GM23338 (cell line): ENCODE measurements at regions not wholly inside any gene's neighbourhood (a gene's known extent, or its start where the extent isn't known, plus 50 kb on each side); places are given as distances from the start of the nearest gene placed in this dataset.

Source experiments
- ATAC-seq: fragments of 200-7000 bp; cut with Tn5 transposase; 3 replicates; pipeline ENCODE4 v1.9.1; 2020
- DNase-seq: peaks from one replicate; pipeline ENCODE4 v3.0.0-alpha.2; 2015; ENCODE audit warnings: low spot score
- H2AFZ ChIP-seq: fragments of 200-600 bp; sonication (generic); 2 replicates; pipeline ENCODE4 v1.8.0; 2016; ENCODE audit warnings: antibody characterized with exemption, mild to moderate bottlenecking, moderate library complexity
- H3F3A ChIP-seq: fragments of 200-600 bp; sonication (generic); replicated peaks from 2 replicates; pipeline ENCODE4 v1.8.0; 2017; ENCODE audit warnings: antibody characterized with exemption, mixed run types, low read depth
- H3K27ac ChIP-seq: fragments of 200-600 bp; sonication (generic); 2 replicates; pipeline ENCODE4 v1.6.1; 2016; ENCODE audit warnings: low read depth
- H3K27me3 ChIP-seq: fragments of 200-600 bp; sonication (generic); 2 replicates; pipeline ENCODE4 v1.8.0; 2016; ENCODE audit warnings: mild to moderate bottlenecking, mixed run types, moderate library complexity; ENCODE audit not compliant: insufficient read depth
- H3K36me3 ChIP-seq: fragments of 200-600 bp; sonication (generic); 2 replicates; pipeline ENCODE4 v1.8.0; 2016; ENCODE audit warnings: mild to moderate bottlenecking; ENCODE audit not compliant: insufficient read depth
- H3K4me1 ChIP-seq: fragments of 200-600 bp; sonication (generic); 2 replicates; pipeline ENCODE4 v1.8.0; 2016; ENCODE audit warnings: mild to moderate bottlenecking, moderate library complexity; ENCODE audit not compliant: insufficient read depth
- H3K4me2 ChIP-seq: fragments of 200-600 bp; sonication (generic); 2 replicates; pipeline ENCODE4 v1.7.1; 2017; ENCODE audit warnings: mixed run types
- H3K4me3 ChIP-seq: fragments of 200-600 bp; sonication (generic); 2 replicates; pipeline ENCODE4 v1.6.1; 2016; ENCODE audit warnings: mixed run types
- H3K79me2 ChIP-seq: fragments of 200-600 bp; sonication (generic); replicated peaks from 2 replicates; pipeline ENCODE4 v1.8.0; 2017; ENCODE audit warnings: mild to moderate bottlenecking; ENCODE audit not compliant: insufficient read depth
- H3K9me2 ChIP-seq: fragments of 200-600 bp; sonication (generic); 2 replicates; pipeline ENCODE4 v1.8.0; 2017; ENCODE audit not compliant: insufficient read depth
- H4K20me1 ChIP-seq: fragments of 200-600 bp; sonication (generic); replicated peaks from 2 replicates; pipeline ENCODE4 v1.8.0; 2017; ENCODE audit warnings: mild to moderate bottlenecking; ENCODE audit not compliant: insufficient read depth
- H3K27ac Mint-ChIP-seq: 2 replicates; pipeline ENCODE4 v1.8.0; 2020; ENCODE audit warnings: inconsistent platforms, mild to moderate bottlenecking, moderate library complexity, mixed read lengths
- H3K27me3 Mint-ChIP-seq: 3 replicates; pipeline ENCODE4 v1.8.0; 2022; ENCODE audit warnings: low read depth, mild to moderate bottlenecking, moderate library complexity, mixed read lengths, inconsistent platforms; ENCODE audit not compliant: insufficient read depth, poor library complexity
- H3K36me3 Mint-ChIP-seq: 3 replicates; pipeline ENCODE4 v1.8.0; 2021; ENCODE audit warnings: low read depth, mild to moderate bottlenecking, inconsistent platforms, moderate library complexity, mixed read lengths
- H3K4me1 Mint-ChIP-seq: 3 replicates; pipeline ENCODE4 v1.8.0; 2020; ENCODE audit warnings: mild to moderate bottlenecking, inconsistent platforms, mixed read lengths
- H3K4me3 Mint-ChIP-seq: 3 replicates; pipeline ENCODE4 v1.8.0; 2021; ENCODE audit warnings: moderate library complexity, mild to moderate bottlenecking, inconsistent platforms, mixed read lengths
- H3K9me3 Mint-ChIP-seq: 3 replicates; pipeline ENCODE4 v1.8.0; 2020; ENCODE audit warnings: moderate library complexity, mild to moderate bottlenecking, inconsistent platforms, mixed read lengths
- CREB1 ChIP-seq: fragments of 250-450 bp; sonication (Bioruptor Pico); IDR thresholded peaks from 2 replicates; pipeline ENCODE4 v1.5.0; 2020; ENCODE audit warnings: low read depth, mild to moderate bottlenecking, moderate library complexity
- CTCF ChIP-seq, 2 experiments: fragments of 200-600 bp in 1 of 2; sonication (generic) in 1 of 2; conservative IDR thresholded peaks; 2 replicates each; pipeline versions ENCODE4 v1.5.1 to v1.6.1; 2016 to 2017; ENCODE audit warnings: antibody characterized with exemption in 2 of 2, low read depth in 2 of 2, mild to moderate bottlenecking in 2 of 2, moderate library complexity in 1 of 2
- EZH2 ChIP-seq: fragments of 200-600 bp; sonication (generic); IDR thresholded peaks from one replicate; pipeline ENCODE4 v1.8.0; 2017; ENCODE audit warnings: antibody characterized with exemption, mild to moderate bottlenecking, low read depth; ENCODE audit not compliant: unreplicated experiment
- EZH2phosphoT487 ChIP-seq: fragments of 200-600 bp; sonication (generic); IDR thresholded peaks from one replicate; pipeline ENCODE4 v1.8.1; 2018; ENCODE audit warnings: antibody characterized with exemption; ENCODE audit not compliant: unreplicated experiment
- JUNB ChIP-seq: IDR thresholded peaks from one replicate; pipeline ENCODE4 v1.6.1; 2016; ENCODE audit warnings: antibody characterized with exemption; ENCODE audit not compliant: unreplicated experiment
- NANOG ChIP-seq: IDR thresholded peaks from 2 replicates; pipeline ENCODE4 v1.6.1; 2016; ENCODE audit warnings: antibody characterized with exemption, borderline replicate concordance
- STAT1 ChIP-seq: IDR thresholded peaks from one replicate; pipeline ENCODE4 v1.6.1; 2016; ENCODE audit warnings: antibody characterized with exemption; ENCODE audit not compliant: unreplicated experiment
- ZNF114 ChIP-seq: fragments of 250-450 bp; sonication (Bioruptor Pico); IDR thresholded peaks from 2 replicates; pipeline ENCODE4 v1.5.0; 2020; ENCODE audit warnings: mild to moderate bottlenecking, moderate library complexity
- ZNF331 ChIP-seq: fragments of 250-450 bp; sonication (Bioruptor Pico); IDR thresholded peaks from 2 replicates; pipeline ENCODE4 v1.5.0; 2020; ENCODE audit warnings: low read depth, mild to moderate bottlenecking, moderate library complexity
- TF ChIP-seq, protein P1 (sequence below): IDR thresholded peaks from one replicate; pipeline ENCODE4 v1.6.1; 2018; ENCODE audit warnings: antibody characterized with exemption; ENCODE audit not compliant: unreplicated experiment
- TF ChIP-seq, protein P2 (sequence below): IDR thresholded peaks from 2 replicates; pipeline ENCODE4 v1.6.1; 2016; ENCODE audit warnings: antibody characterized with exemption

GRCh38 chr21:35198565-35198964 lies 149.5 kb upstream of the RUNX1 start:
- H3K4me3 Mint-ChIP-seq: no peak overlapping the region
- H3K4me2 ChIP-seq: no peak overlapping the region

More at GRCh38 chr21:35198565-35198964, 149.5 kb upstream of the RUNX1 start:
- Histone ChIP-seq H3K27me3 (no peaks in the 10 kb centered on the region), H2AFZ (no peak overlapping the region), H3F3A (no peaks in the 10 kb centered on the region), H3K4me3 (no peak overlapping the region), H3K9me2 (peaks cover 20% of the 10 kb centered on the region; the same call in 1 of the 2 replicates), H3K79me2 (no peaks in the 10 kb centered on the region), H3K36me3 (no peaks in the 10 kb centered on the region), H4K20me1 (no peaks in the 10 kb centered on the region), H3K4me1 (no peaks in the 10 kb centered on the region), H3K27ac (no peak overlapping the region)
- Mint-ChIP-seq H3K4me1 (no peaks in the 10 kb centered on the region), H3K9me3 (no peaks in the 10 kb centered on the region), H3K27me3 (peaks cover 1% of the 10 kb centered on the region), H3K36me3 (no peaks in the 10 kb centered on the region), H3K27ac (no peak overlapping the region)
- no peak for ATAC-seq
- no peak for DNase-seq
- TF ChIP-seq EZH2 (no peak), JUNB (no peak), ZNF331 (CRISPR knock-in tag) (no peak), CREB1 (CRISPR knock-in tag) (no peak), NANOG (no peak), ZNF114 (no peak), EZH2phosphoT487 (no peak), STAT1 (no peak), CTCF (conservative IDR thresholded peaks at IDR 0.05; ENCODE audit: low read depth in 2 of 2) (no peak)
- TF ChIP-seq, protein P1, sequence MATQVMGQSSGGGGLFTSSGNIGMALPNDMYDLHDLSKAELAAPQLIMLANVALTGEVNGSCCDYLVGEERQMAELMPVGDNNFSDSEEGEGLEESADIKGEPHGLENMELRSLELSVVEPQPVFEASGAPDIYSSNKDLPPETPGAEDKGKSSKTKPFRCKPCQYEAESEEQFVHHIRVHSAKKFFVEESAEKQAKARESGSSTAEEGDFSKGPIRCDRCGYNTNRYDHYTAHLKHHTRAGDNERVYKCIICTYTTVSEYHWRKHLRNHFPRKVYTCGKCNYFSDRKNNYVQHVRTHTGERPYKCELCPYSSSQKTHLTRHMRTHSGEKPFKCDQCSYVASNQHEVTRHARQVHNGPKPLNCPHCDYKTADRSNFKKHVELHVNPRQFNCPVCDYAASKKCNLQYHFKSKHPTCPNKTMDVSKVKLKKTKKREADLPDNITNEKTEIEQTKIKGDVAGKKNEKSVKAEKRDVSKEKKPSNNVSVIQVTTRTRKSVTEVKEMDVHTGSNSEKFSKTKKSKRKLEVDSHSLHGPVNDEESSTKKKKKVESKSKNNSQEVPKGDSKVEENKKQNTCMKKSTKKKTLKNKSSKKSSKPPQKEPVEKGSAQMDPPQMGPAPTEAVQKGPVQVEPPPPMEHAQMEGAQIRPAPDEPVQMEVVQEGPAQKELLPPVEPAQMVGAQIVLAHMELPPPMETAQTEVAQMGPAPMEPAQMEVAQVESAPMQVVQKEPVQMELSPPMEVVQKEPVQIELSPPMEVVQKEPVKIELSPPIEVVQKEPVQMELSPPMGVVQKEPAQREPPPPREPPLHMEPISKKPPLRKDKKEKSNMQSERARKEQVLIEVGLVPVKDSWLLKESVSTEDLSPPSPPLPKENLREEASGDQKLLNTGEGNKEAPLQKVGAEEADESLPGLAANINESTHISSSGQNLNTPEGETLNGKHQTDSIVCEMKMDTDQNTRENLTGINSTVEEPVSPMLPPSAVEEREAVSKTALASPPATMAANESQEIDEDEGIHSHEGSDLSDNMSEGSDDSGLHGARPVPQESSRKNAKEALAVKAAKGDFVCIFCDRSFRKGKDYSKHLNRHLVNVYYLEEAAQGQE: no peak
- TF ChIP-seq, protein P2, sequence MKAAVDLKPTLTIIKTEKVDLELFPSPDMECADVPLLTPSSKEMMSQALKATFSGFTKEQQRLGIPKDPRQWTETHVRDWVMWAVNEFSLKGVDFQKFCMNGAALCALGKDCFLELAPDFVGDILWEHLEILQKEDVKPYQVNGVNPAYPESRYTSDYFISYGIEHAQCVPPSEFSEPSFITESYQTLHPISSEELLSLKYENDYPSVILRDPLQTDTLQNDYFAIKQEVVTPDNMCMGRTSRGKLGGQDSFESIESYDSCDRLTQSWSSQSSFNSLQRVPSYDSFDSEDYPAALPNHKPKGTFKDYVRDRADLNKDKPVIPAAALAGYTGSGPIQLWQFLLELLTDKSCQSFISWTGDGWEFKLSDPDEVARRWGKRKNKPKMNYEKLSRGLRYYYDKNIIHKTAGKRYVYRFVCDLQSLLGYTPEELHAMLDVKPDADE: no peak
